Muscle of back (tissue), 3 donors: ENCODE measurements at regions not wholly inside any gene's neighbourhood (a gene's known extent, or its start where the extent isn't known, plus 50 kb on each side); places are given as distances from the start of the nearest gene placed in this dataset.

Experiments
- DNase-seq, 3 donors: peaks; one replicate each; pipeline versions ENCODE4 v3.0.0 to v3.0.0-alpha.2; 2013

- no peak for DNase-seq
Measured at GRCh38 chr6:41470331-41471063, 75.7 kb upstream of the FOXP4 start.

GRCh38 chr6:41471064-41471895 lies 74.9 kb upstream of the FOXP4 start:
- no peak for DNase-seq

- no peak for DNase-seq
Measured at GRCh38 chr6:41474213-41474933, 71.8 kb upstream of the FOXP4 start.

- no peak for DNase-seq
Measured at GRCh38 chr6:41475164-41475563, 71.0 kb upstream of the FOXP4 start.

- DNase-seq: no peak
Measured at GRCh38 chr6:41475737-41476357, 70.3 kb upstream of the FOXP4 start.

- DNase-seq: no peak
Measured at GRCh38 chr6:41476401-41476800, 69.8 kb upstream of the FOXP4 start.

- DNase-seq: no peak
Measured at GRCh38 chr6:41477572-41477971, 68.6 kb upstream of the FOXP4 start.

GRCh38 chr6:41483943-41484342 lies 62.2 kb upstream of the FOXP4 start:
- no peak for DNase-seq

GRCh38 chr6:41487860-41488432 lies 58.2 kb upstream of the FOXP4 start:
- DNase-seq: no peak

GRCh38 chr6:41488433-41489119 lies 57.6 kb upstream of the FOXP4 start:
- DNase-seq: peak in 2 of 3 donors; percentile 62 to 77

- peak; percentile 74 to 87 (median 75) for DNase-seq
Measured at GRCh38 chr6:41489120-41489851, 56.9 kb upstream of the FOXP4 start.

- DNase-seq: no peak
Measured at GRCh38 chr6:41492261-41492891, 53.8 kb upstream of the FOXP4 start.

GRCh38 chr6:41494212-41495110 lies 51.7 kb upstream of the FOXP4 start:
- DNase-seq: no peak
